Memory B cell (primary cell): ENCODE measurements at regions not wholly inside any gene's neighbourhood (a gene's known extent, or its start where the extent isn't known, plus 50 kb on each side); places are given as distances from the start of the nearest gene placed in this dataset.

Experiments used
- ATAC-seq: fragments of 150-1000 bp; cut with Tn5 transposase; 2 replicates; pipeline ENCODE4 v1.10.0; 2021; ENCODE audit warnings: low read depth, mild to moderate bottlenecking, moderate library complexity
- DNase-seq, 2 donors: peaks; one replicate each; pipeline ENCODE4 v3.0.0; 2022; ENCODE audit warnings: low spot score in 2 of 2
- H3K27ac Mint-ChIP-seq: one replicate; pipeline ENCODE4 v1.8.0; 2022; ENCODE audit warnings: mild to moderate bottlenecking, moderate library complexity, mixed read lengths
- H3K27me3 Mint-ChIP-seq: one replicate; pipeline ENCODE4 v1.8.0; 2022; ENCODE audit warnings: mixed read lengths
- H3K36me3 Mint-ChIP-seq: one replicate; pipeline ENCODE4 v1.8.0; 2022; ENCODE audit warnings: mild to moderate bottlenecking, mixed read lengths
- H3K4me1 Mint-ChIP-seq: one replicate; pipeline ENCODE4 v1.8.0; 2022; ENCODE audit warnings: mixed read lengths
- H3K4me3 Mint-ChIP-seq: one replicate; pipeline ENCODE4 v1.8.0; 2022; ENCODE audit warnings: mild to moderate bottlenecking, moderate library complexity, mixed read lengths
- H3K9me3 Mint-ChIP-seq: one replicate; pipeline ENCODE4 v1.8.0; 2022; ENCODE audit warnings: mixed read lengths

GRCh38 chr5:167573370-167574127 is 717.9 kb upstream of the WWC1 start:
- no peak overlapping the region for H3K4me3 Mint-ChIP-seq
- DNase-seq (no peak), ATAC-seq (no peak)
- H3K27me3 Mint-ChIP-seq = peaks cover 6% of the 10 kb centered on the region
- peaks cover 3% of the 10 kb centered on the region for H3K9me3 Mint-ChIP-seq
- peaks cover 3% of the 10 kb centered on the region for H3K4me1 Mint-ChIP-seq
- no peak overlapping the region for H3K27ac Mint-ChIP-seq
- H3K36me3 Mint-ChIP-seq = peaks cover 2% of the 10 kb centered on the region

- Mint-ChIP-seq H3K4me1 (peaks cover 3% of the 10 kb centered on the region), H3K9me3 (peaks cover 3% of the 10 kb centered on the region), H3K27me3 (peaks cover 6% of the 10 kb centered on the region), H3K27ac (no peak overlapping the region), H3K36me3 (peaks cover 2% of the 10 kb centered on the region), H3K4me3 (no peak overlapping the region)
- ATAC-seq (no peak), DNase-seq (no peak)
Measured at GRCh38 chr5:167574464-167574863, 717.0 kb upstream of the WWC1 start.

GRCh38 chr5:167575330-167575729 is 716.1 kb upstream of the WWC1 start:
- ATAC-seq (no peak), DNase-seq (no peak)
- H3K27me3 Mint-ChIP-seq = peaks cover 6% of the 10 kb centered on the region
- peaks cover 2% of the 10 kb centered on the region for H3K36me3 Mint-ChIP-seq
- H3K27ac Mint-ChIP-seq = no peak overlapping the region
- peaks cover 3% of the 10 kb centered on the region for H3K9me3 Mint-ChIP-seq
- no peak overlapping the region for H3K4me3 Mint-ChIP-seq
- H3K4me1 Mint-ChIP-seq = peaks cover 3% of the 10 kb centered on the region

- Mint-ChIP-seq H3K36me3 (peaks cover 2% of the 10 kb centered on the region), H3K9me3 (peaks cover 3% of the 10 kb centered on the region), H3K4me1 (peaks cover 3% of the 10 kb centered on the region), H3K27me3 (peaks cover 6% of the 10 kb centered on the region), H3K27ac (no peak overlapping the region), H3K4me3 (no peak overlapping the region)
- no peak for ATAC-seq
- no peak for DNase-seq
Measured at GRCh38 chr5:167576126-167576525, 715.3 kb upstream of the WWC1 start.

GRCh38 chr5:167576897-167577296 is 714.5 kb upstream of the WWC1 start:
- peaks cover 2% of the 10 kb centered on the region for H3K36me3 Mint-ChIP-seq
- DNase-seq (no peak), ATAC-seq (no peak)
- no peak overlapping the region for H3K4me3 Mint-ChIP-seq
- peaks cover 6% of the 10 kb centered on the region for H3K27me3 Mint-ChIP-seq
- H3K27ac Mint-ChIP-seq = no peak overlapping the region
- H3K9me3 Mint-ChIP-seq = peaks cover 2% of the 10 kb centered on the region
- peaks cover 3% of the 10 kb centered on the region for H3K4me1 Mint-ChIP-seq

- no peak overlapping the region for H3K4me3 Mint-ChIP-seq
- H3K4me1 Mint-ChIP-seq = peaks cover 3% of the 10 kb centered on the region
- H3K27ac Mint-ChIP-seq = no peak overlapping the region
- peaks cover 6% of the 10 kb centered on the region for H3K27me3 Mint-ChIP-seq
- H3K9me3 Mint-ChIP-seq = peaks cover 2% of the 10 kb centered on the region
- no peak for ATAC-seq
- no peak for DNase-seq
- peaks cover 2% of the 10 kb centered on the region for H3K36me3 Mint-ChIP-seq
Measured at GRCh38 chr5:167577616-167578015, 713.8 kb upstream of the WWC1 start.

- Mint-ChIP-seq H3K27ac (no peak overlapping the region), H3K4me1 (no peaks in the 10 kb centered on the region), H3K4me3 (no peak overlapping the region), H3K9me3 (no peaks in the 10 kb centered on the region), H3K27me3 (peaks cover 4% of the 10 kb centered on the region), H3K36me3 (no peaks in the 10 kb centered on the region)
- ATAC-seq = no peak
- no peak for DNase-seq
Measured at GRCh38 chr5:167578977-167579692, 712.3 kb upstream of the WWC1 start.

GRCh38 chr5:167579693-167580055 is 711.8 kb upstream of the WWC1 start:
- Mint-ChIP-seq H3K27me3 (no peaks in the 10 kb centered on the region), H3K4me3 (no peak overlapping the region), H3K4me1 (no peaks in the 10 kb centered on the region), H3K9me3 (no peaks in the 10 kb centered on the region), H3K36me3 (no peaks in the 10 kb centered on the region), H3K27ac (no peak overlapping the region)
- ATAC-seq (no peak), DNase-seq (no peak)

- Mint-ChIP-seq H3K27me3 (no peaks in the 10 kb centered on the region), H3K36me3 (no peaks in the 10 kb centered on the region), H3K27ac (no peak overlapping the region), H3K4me3 (no peak overlapping the region), H3K9me3 (no peaks in the 10 kb centered on the region), H3K4me1 (no peaks in the 10 kb centered on the region)
- ATAC-seq = no peak
- no peak for DNase-seq
Measured at GRCh38 chr5:167580608-167581007, 710.8 kb upstream of the WWC1 start.

- Mint-ChIP-seq H3K4me3 (no peak overlapping the region), H3K4me1 (no peaks in the 10 kb centered on the region), H3K36me3 (no peaks in the 10 kb centered on the region), H3K27ac (no peak overlapping the region), H3K9me3 (no peaks in the 10 kb centered on the region), H3K27me3 (no peaks in the 10 kb centered on the region)
- ATAC-seq = no peak
- DNase-seq = no peak
Measured at GRCh38 chr5:167582283-167582682, 709.2 kb upstream of the WWC1 start.

- ATAC-seq = no peak
- H3K27ac Mint-ChIP-seq = no peak overlapping the region
- H3K36me3 Mint-ChIP-seq = no peaks in the 10 kb centered on the region
- H3K4me3 Mint-ChIP-seq = no peak overlapping the region
- no peaks in the 10 kb centered on the region for H3K9me3 Mint-ChIP-seq
- no peaks in the 10 kb centered on the region for H3K27me3 Mint-ChIP-seq
- H3K4me1 Mint-ChIP-seq = no peaks in the 10 kb centered on the region
- no peak for DNase-seq
Measured at GRCh38 chr5:167582886-167583285, 708.6 kb upstream of the WWC1 start.

- no peaks in the 10 kb centered on the region for H3K27me3 Mint-ChIP-seq
- ATAC-seq (no peak), DNase-seq (no peak)
- no peak overlapping the region for H3K27ac Mint-ChIP-seq
- no peaks in the 10 kb centered on the region for H3K36me3 Mint-ChIP-seq
- no peaks in the 10 kb centered on the region for H3K9me3 Mint-ChIP-seq
- no peaks in the 10 kb centered on the region for H3K4me1 Mint-ChIP-seq
- H3K4me3 Mint-ChIP-seq = no peak overlapping the region
Measured at GRCh38 chr5:167585184-167585583, 706.3 kb upstream of the WWC1 start.

- H3K4me1 Mint-ChIP-seq = no peaks in the 10 kb centered on the region
- DNase-seq = no peak
- ATAC-seq = no peak
- no peaks in the 10 kb centered on the region for H3K9me3 Mint-ChIP-seq
- no peaks in the 10 kb centered on the region for H3K36me3 Mint-ChIP-seq
- H3K27ac Mint-ChIP-seq = no peak overlapping the region
- H3K27me3 Mint-ChIP-seq = no peaks in the 10 kb centered on the region
- no peak overlapping the region for H3K4me3 Mint-ChIP-seq
Measured at GRCh38 chr5:167587772-167588437, 703.5 kb upstream of the WWC1 start.

- H3K27me3 Mint-ChIP-seq = no peaks in the 10 kb centered on the region
- no peaks in the 10 kb centered on the region for H3K9me3 Mint-ChIP-seq
- H3K4me3 Mint-ChIP-seq = no peak overlapping the region
Measured at GRCh38 chr5:167592114-167592513, 699.3 kb upstream of the WWC1 start.

More at GRCh38 chr5:167592114-167592513, 699.3 kb upstream of the WWC1 start:
- no peak for DNase-seq
- Mint-ChIP-seq H3K36me3 (no peaks in the 10 kb centered on the region), H3K27ac (no peak overlapping the region), H3K4me1 (no peaks in the 10 kb centered on the region)
- no peak for ATAC-seq
